ENCODE measurements at regions not wholly inside any gene's neighbourhood (a gene's known extent, or its start where the extent isn't known, plus 50 kb on each side); places are given as distances from the start of the nearest gene placed in this dataset.

- intact Hi-C loops (cut with micrococcal nuclease; ENCODE audit: unreplicated experiment) = loop anchor here (10.0 kb wide), 1 partner anchor 875 kb away; no protein-coding TSS in a partner anchor
- POLR2A ChIA-PET = interaction anchor here (1.1 kb wide), 1 partner anchor 82 kb away, joined by 4 read pairs; a partner anchor contains a TSS
- Histone ChIP-seq H3K27ac (ENCODE audit: low read depth, low read length, poor library complexity, severe bottlenecking) (no peak overlapping the region), H3K9me3 (ENCODE audit: low read length) (no peaks in the 10 kb centered on the region), H3K79me2 (ENCODE audit: insufficient read depth, low read depth, low read length) (no peaks in the 10 kb centered on the region), H3K36me3 (ENCODE audit: insufficient read depth, low read length) (no peaks in the 10 kb centered on the region), H3K4me2 (ENCODE audit: low read length) (no peak overlapping the region), H2AFZ (ENCODE audit: low read length) (no peak overlapping the region), H3K9me2 (ENCODE audit: insufficient read depth, low read length) (no peaks in the 10 kb centered on the region), H3K4me1 (ENCODE audit: insufficient read depth, low read length, poor library complexity, severe bottlenecking) (no peaks in the 10 kb centered on the region), H3K4me3 (ENCODE audit: low read depth, low read length, poor library complexity, severe bottlenecking) (no peak overlapping the region), H4K20me1 (ENCODE audit: insufficient read depth, low read length) (no peaks in the 10 kb centered on the region)
- TF ChIP-seq CTCF (conservative IDR thresholded peaks at IDR 0.05; ENCODE audit: low read length) (no peak), EZH2phosphoT487 (IDR thresholded peaks at IDR 0.05; ENCODE audit: borderline replicate concordance, low read depth, low read length) (no peak)
- CTCF ChIA-PET (ENCODE audit: unreplicated experiment) = no interaction called here
- DNase-seq (ENCODE audit: low spot score) = no peak
- BruUV-seq (replicated peaks) = no TSS peak
These were observed 85.2 kb upstream of the PPM1J start for GRCh38 chr1:112800289-112800688.

- intact Hi-C loops (cut with micrococcal nuclease; ENCODE audit: unreplicated experiment) = no loop called here
- POLR2A ChIA-PET = interaction anchor here (1.8 kb wide), 1 partner anchor 63 kb away, joined by 4 read pairs; no protein-coding TSS in a partner anchor
- BruUV-seq (replicated peaks) = no TSS peak
These were observed 83.2 kb upstream of the PPM1J start for GRCh38 chr1:112798292-112798691.

More at GRCh38 chr1:112798292-112798691, 83.2 kb upstream of the PPM1J start:
- TF ChIP-seq EZH2phosphoT487 (IDR thresholded peaks at IDR 0.05; ENCODE audit: borderline replicate concordance, low read depth, low read length) (no peak), CTCF (conservative IDR thresholded peaks at IDR 0.05; ENCODE audit: low read length) (no peak)
- Histone ChIP-seq H3K9me2 (ENCODE audit: insufficient read depth, low read length) (no peaks in the 10 kb centered on the region), H3K79me2 (ENCODE audit: insufficient read depth, low read depth, low read length) (no peaks in the 10 kb centered on the region), H3K4me1 (ENCODE audit: insufficient read depth, low read length, poor library complexity, severe bottlenecking) (no peaks in the 10 kb centered on the region), H3K9me3 (ENCODE audit: low read length) (no peaks in the 10 kb centered on the region), H3K36me3 (ENCODE audit: insufficient read depth, low read length) (no peaks in the 10 kb centered on the region), H3K4me3 (ENCODE audit: low read depth, low read length, poor library complexity, severe bottlenecking) (no peak overlapping the region), H2AFZ (ENCODE audit: low read length) (no peak overlapping the region), H3K4me2 (ENCODE audit: low read length) (no peak overlapping the region), H3K27ac (ENCODE audit: low read depth, low read length, poor library complexity, severe bottlenecking) (no peak overlapping the region), H4K20me1 (ENCODE audit: insufficient read depth, low read length) (no peaks in the 10 kb centered on the region)
- no peak for DNase-seq (ENCODE audit: low spot score)
- CTCF ChIA-PET (ENCODE audit: unreplicated experiment) = no interaction called here
